ENCODE measurements at regions not wholly inside any gene's neighbourhood (a gene's known extent, or its start where the extent isn't known, plus 50 kb on each side); places are given as distances from the start of the nearest gene placed in this dataset.

GRCh38 chr7:130932088-130932487 is 198.1 kb upstream of the KLF14 start:
- H3K36me3 ChIP-seq = peaks cover 6 to 86% (median 59%) of the 10 kb centered on the region in 11 experiments; a peak in 21 of 22 replicates
- H3K27ac ChIP-seq = no peak overlapping the region
- no peak overlapping the region for H3K9ac ChIP-seq
- H3K4me3 ChIP-seq = no peak overlapping the region
- no peak for TF ChIP-seq Cebpa-rat (IDR thresholded peaks at IDR 0.05)
- no peaks in the 10 kb centered on the region for H3K27me3 ChIP-seq
- H3K9me3 ChIP-seq (replicated peaks in 1 of 11) = no peaks in the 10 kb centered on the region
- peaks cover 32 to 100% (median 97%) of the 10 kb centered on the region in 11 experiments; a peak in 20 of 22 replicates for H4K20me1 ChIP-seq
- no peak overlapping the region; a peak in 1 of 22 replicates for H3K4me2 ChIP-seq
- peaks cover 24 to 70% (median 35%) of the 10 kb centered on the region in 10 experiments for H3K4me1 ChIP-seq

GRCh38 chr7:130932667-130933432 is 198.8 kb upstream of the KLF14 start:
- Histone ChIP-seq H3K9ac (no peak overlapping the region), H3K4me1 (peaks cover 21 to 62% (median 31%) of the 10 kb centered on the region in 10 experiments), H4K20me1 (peaks cover 31 to 100% (median 96%) of the 10 kb centered on the region in 11 experiments; a peak in 20 of 22 replicates)

GRCh38 chr7:130933919-130934318 is 199.9 kb upstream of the KLF14 start:
- Histone ChIP-seq H3K9me3 (replicated peaks in 1 of 11) (no peaks in the 10 kb centered on the region), H3K4me1 (peaks cover 11 to 52% (median 20%) of the 10 kb centered on the region in 10 experiments), H3K9ac (no peak overlapping the region), H3K36me3 (peaks cover 6 to 88% (median 58%) of the 10 kb centered on the region in 11 experiments; a peak in 21 of 22 replicates), H3K4me2 (no peak overlapping the region), H3K4me3 (no peak overlapping the region), H4K20me1 (peaks cover 24 to 100% (median 96%) of the 10 kb centered on the region in 11 experiments; a peak in 20 of 22 replicates), H3K27ac (no peak overlapping the region), H3K27me3 (no peaks in the 10 kb centered on the region)
- TF ChIP-seq Cebpa-rat (IDR thresholded peaks at IDR 0.05) = no peak

More at GRCh38 chr7:130932667-130933432, 198.8 kb upstream of the KLF14 start:
- no peak overlapping the region for H3K27ac ChIP-seq
- no peak for TF ChIP-seq Cebpa-rat (IDR thresholded peaks at IDR 0.05)
- H3K36me3 ChIP-seq = peaks cover 6 to 83% (median 54%) of the 10 kb centered on the region in 11 experiments; a peak in 21 of 22 replicates
- no peaks in the 10 kb centered on the region for H3K27me3 ChIP-seq
- no peak overlapping the region for H3K4me3 ChIP-seq
- H3K9me3 ChIP-seq (replicated peaks in 1 of 11) = no peaks in the 10 kb centered on the region
- H3K4me2 ChIP-seq = no peak overlapping the region

- no peak for TF ChIP-seq Cebpa-rat (IDR thresholded peaks at IDR 0.05)
- Histone ChIP-seq H3K27ac (no peak overlapping the region), H3K36me3 (peaks cover 7 to 98% (median 71%) of the 10 kb centered on the region in 11 experiments; a peak in 21 of 22 replicates), H4K20me1 (peaks cover 32 to 100% (median 97%) of the 10 kb centered on the region in 11 experiments; a peak in 21 of 22 replicates), H3K9ac (no peak overlapping the region), H3K27me3 (no peaks in the 10 kb centered on the region), H3K4me1 (peaks cover 0 to 39% (median 7%) of the 10 kb centered on the region in 10 experiments; a peak in 11 of 20 replicates), H3K4me2 (no peak overlapping the region), H3K4me3 (no peak overlapping the region), H3K9me3 (replicated peaks in 1 of 11) (no peaks in the 10 kb centered on the region)
Observed at GRCh38 chr7:130935564-130936157, 201.7 kb upstream of the KLF14 start.

- TF ChIP-seq Cebpa-rat (IDR thresholded peaks at IDR 0.05) = no peak
- peaks cover 39 to 100% (median 97%) of the 10 kb centered on the region in 11 experiments; a peak in 21 of 22 replicates for H4K20me1 ChIP-seq
- peaks cover 0 to 39% (median 1%) of the 10 kb centered on the region in 10 experiments; a peak in 8 of 20 replicates for H3K4me1 ChIP-seq
- peaks cover 14 to 98% (median 73%) of the 10 kb centered on the region in 11 experiments; a peak in 21 of 22 replicates for H3K36me3 ChIP-seq
- H3K9me3 ChIP-seq (replicated peaks in 1 of 11) = no peaks in the 10 kb centered on the region
- no peak overlapping the region for H3K4me3 ChIP-seq
- no peak overlapping the region for H3K4me2 ChIP-seq
- H3K27ac ChIP-seq = no peak overlapping the region
- H3K9ac ChIP-seq = no peak overlapping the region
- no peaks in the 10 kb centered on the region for H3K27me3 ChIP-seq
Observed at GRCh38 chr7:130936202-130936931, 202.4 kb upstream of the KLF14 start.

GRCh38 chr7:130937016-130937415 is 203.0 kb upstream of the KLF14 start:
- no peaks in the 10 kb centered on the region for H3K9me3 ChIP-seq (replicated peaks in 1 of 11)
- peaks cover 20 to 100% (median 77%) of the 10 kb centered on the region in 11 experiments; a peak in 21 of 22 replicates for H3K36me3 ChIP-seq
- no peak overlapping the region; a peak in 1 of 22 replicates for H3K4me2 ChIP-seq
- H4K20me1 ChIP-seq = peaks cover 43 to 100% (median 97%) of the 10 kb centered on the region in 11 experiments; a peak in 21 of 22 replicates
- H3K4me1 ChIP-seq = peaks cover 0 to 39% (median 0%) of the 10 kb centered on the region in 10 experiments; a peak in 5 of 20 replicates
- no peak overlapping the region for H3K9ac ChIP-seq
- TF ChIP-seq Cebpa-rat (IDR thresholded peaks at IDR 0.05) = no peak
- no peak overlapping the region for H3K4me3 ChIP-seq
- no peaks in the 10 kb centered on the region for H3K27me3 ChIP-seq
- no peak overlapping the region for H3K27ac ChIP-seq

- Histone ChIP-seq H3K27me3 (no peaks in the 10 kb centered on the region), H4K20me1 (peaks cover 46 to 100% (median 97%) of the 10 kb centered on the region in 11 experiments; a peak in 21 of 22 replicates), H3K27ac (no peak overlapping the region), H3K9ac (no peak overlapping the region), H3K9me3 (replicated peaks in 1 of 11) (no peaks in the 10 kb centered on the region), H3K4me3 (no peak overlapping the region), H3K4me1 (peaks cover 0 to 39% (median 0%) of the 10 kb centered on the region in 10 experiments; a peak in 6 of 20 replicates), H3K36me3 (peaks cover 28 to 100% (median 83%) of the 10 kb centered on the region in 11 experiments; a peak in 21 of 22 replicates), H3K4me2 (no peak overlapping the region)
- TF ChIP-seq Cebpa-rat (IDR thresholded peaks at IDR 0.05) = no peak
Observed at GRCh38 chr7:130937830-130938229, 203.8 kb upstream of the KLF14 start.

GRCh38 chr7:130938661-130939060 is 204.7 kb upstream of the KLF14 start:
- Histone ChIP-seq H3K9ac (no peak overlapping the region), H3K27me3 (no peaks in the 10 kb centered on the region), H3K4me3 (no peak overlapping the region), H3K9me3 (replicated peaks in 1 of 11) (no peaks in the 10 kb centered on the region), H3K27ac (no peak overlapping the region), H3K36me3 (peaks cover 25 to 99% (median 83%) of the 10 kb centered on the region in 11 experiments; a peak in 21 of 22 replicates), H4K20me1 (peaks cover 37 to 100% (median 97%) of the 10 kb centered on the region in 11 experiments; a peak in 20 of 22 replicates), H3K4me1 (peaks cover 4 to 44% (median 7%) of the 10 kb centered on the region in 10 experiments; a peak in 18 of 20 replicates), H3K4me2 (no peak overlapping the region)
- no peak for TF ChIP-seq Cebpa-rat (IDR thresholded peaks at IDR 0.05)

Data from BLaER1 treated with 17β-estradiol and CSF1 and Interleukin-3, amounts not matched to agents 10 nM and 100 nM (cell line).